Gastroesophageal sphincter (tissue), 3 donors: ENCODE measurements at regions not wholly inside any gene's neighbourhood (a gene's known extent, or its start where the extent isn't known, plus 50 kb on each side); places are given as distances from the start of the nearest gene placed in this dataset.

Source experiments
- CTCF ChIP-seq, 4 experiments: fragments of 200-600 bp in 2 of 4; fragments of 450-650 bp in 2 of 4; sonication (generic) in 1 of 4; IDR thresholded peaks; one replicate each; pipeline ENCODE4 v1.5.1; 2017 to 2019; ENCODE audit warnings: antibody characterized with exemption in 4 of 4, mild to moderate bottlenecking in 2 of 4, moderate library complexity in 2 of 4
- POLR2AphosphoS5 ChIP-seq: sonication (generic); formaldehyde crosslinking; IDR thresholded peaks from one replicate; pipeline ENCODE4 v1.6.1; 2017; ENCODE audit warnings: antibody characterized with exemption

DNA sequence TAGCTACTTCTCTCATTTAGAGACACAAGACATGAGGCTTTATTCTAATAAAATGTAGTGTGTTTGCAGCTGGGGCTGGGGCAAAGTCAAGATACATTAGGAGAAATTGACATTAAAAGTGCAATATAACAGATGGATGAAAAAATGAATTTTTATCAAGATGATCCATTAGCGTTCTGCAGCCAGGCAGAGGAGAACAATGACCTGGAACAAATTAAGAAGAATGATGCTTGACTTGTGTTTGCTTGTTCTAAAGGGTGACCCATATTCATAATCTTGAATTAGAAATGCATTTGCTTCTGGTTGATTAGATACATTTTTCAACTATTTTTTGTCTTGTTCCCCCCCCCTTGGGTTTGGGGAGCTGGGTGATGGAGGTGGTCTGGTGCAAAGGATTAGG is 439.5 kb upstream of the BOD1L1 start:
- TF ChIP-seq CTCF (IDR thresholded peaks at IDR 0.05) (no peak), POLR2AphosphoS5 (no peak)
